ENCODE measurements at regions not wholly inside any gene's neighbourhood (a gene's known extent, or its start where the extent isn't known, plus 50 kb on each side); places are given as distances from the start of the nearest gene placed in this dataset.
"Not testable (repeated sequence)": the region's sequence is repeated elsewhere in the genome, so short reads cannot be mapped to it uniquely, and the experiment has no call there.

GRCh38 chr6:133085471-133085870 lies 155.7 kb upstream of the EYA4 start:
- H3K27me3 Mint-ChIP-seq = no peaks in the 10 kb centered on the region
- no peaks in the 10 kb centered on the region for H3K36me3 Mint-ChIP-seq
- H3K9me3 Mint-ChIP-seq = no peaks in the 10 kb centered on the region
- no peak overlapping the region for H3K27ac Mint-ChIP-seq
- no peaks in the 10 kb centered on the region for H3K4me1 Mint-ChIP-seq
- H3K4me3 Mint-ChIP-seq = no peak overlapping the region
- ATAC-seq = no peak

GRCh38 chr6:133085896-133086295 lies 155.3 kb upstream of the EYA4 start:
- Mint-ChIP-seq H3K27me3 (no peaks in the 10 kb centered on the region), H3K9me3 (no peaks in the 10 kb centered on the region), H3K4me3 (no peak overlapping the region), H3K36me3 (no peaks in the 10 kb centered on the region), H3K27ac (no peak overlapping the region), H3K4me1 (no peaks in the 10 kb centered on the region)
- no peak for ATAC-seq

- H3K9me3 Mint-ChIP-seq = no peaks in the 10 kb centered on the region
- no peak overlapping the region for H3K27ac Mint-ChIP-seq
- H3K36me3 Mint-ChIP-seq = no peaks in the 10 kb centered on the region
- no peaks in the 10 kb centered on the region for H3K4me1 Mint-ChIP-seq
- H3K4me3 Mint-ChIP-seq = no peak overlapping the region
- no peaks in the 10 kb centered on the region for H3K27me3 Mint-ChIP-seq
- ATAC-seq = no peak
Measured at GRCh38 chr6:133088931-133089695, 152.0 kb upstream of the EYA4 start.

GRCh38 chr6:133092199-133092598 lies 149.0 kb upstream of the EYA4 start:
- no peak for ATAC-seq
- no peaks in the 10 kb centered on the region for H3K4me1 Mint-ChIP-seq
- H3K9me3 Mint-ChIP-seq = no peaks in the 10 kb centered on the region

GRCh38 chr6:133092771-133093170 lies 148.4 kb upstream of the EYA4 start:
- Mint-ChIP-seq H3K27me3 (no peaks in the 10 kb centered on the region), H3K4me1 (no peaks in the 10 kb centered on the region), H3K9me3 (no peaks in the 10 kb centered on the region), H3K4me3 (no peak overlapping the region), H3K36me3 (no peaks in the 10 kb centered on the region), H3K27ac (no peak overlapping the region)
- no peak for ATAC-seq

More at GRCh38 chr6:133092199-133092598, 149.0 kb upstream of the EYA4 start:
- no peaks in the 10 kb centered on the region for H3K27me3 Mint-ChIP-seq
- H3K27ac Mint-ChIP-seq = no peak overlapping the region
- no peak overlapping the region for H3K4me3 Mint-ChIP-seq
- H3K36me3 Mint-ChIP-seq = no peaks in the 10 kb centered on the region

- not testable (repeated sequence) for ATAC-seq, H3K9me3 Mint-ChIP-seq, H3K36me3 Mint-ChIP-seq
Measured at GRCh38 chr6:133093211-133093610, 147.9 kb upstream of the EYA4 start.

GRCh38 chr6:133093956-133094355 lies 147.2 kb upstream of the EYA4 start:
- no peak overlapping the region for H3K27ac Mint-ChIP-seq
- no peaks in the 10 kb centered on the region for H3K4me1 Mint-ChIP-seq
- no peaks in the 10 kb centered on the region for H3K9me3 Mint-ChIP-seq
- H3K4me3 Mint-ChIP-seq = no peak overlapping the region
- ATAC-seq = no peak
- no peaks in the 10 kb centered on the region for H3K36me3 Mint-ChIP-seq
- no peaks in the 10 kb centered on the region for H3K27me3 Mint-ChIP-seq

More at GRCh38 chr6:133093211-133093610, 147.9 kb upstream of the EYA4 start:
- H3K4me1 Mint-ChIP-seq, H3K27me3 Mint-ChIP-seq, H3K27ac Mint-ChIP-seq, H3K4me3 Mint-ChIP-seq: not testable (repeated sequence)

GRCh38 chr6:133097208-133097607 lies 143.9 kb upstream of the EYA4 start:
- Mint-ChIP-seq H3K4me1 (no peaks in the 10 kb centered on the region), H3K27ac (no peak overlapping the region), H3K9me3 (no peaks in the 10 kb centered on the region), H3K4me3 (no peak overlapping the region), H3K36me3 (no peaks in the 10 kb centered on the region), H3K27me3 (no peaks in the 10 kb centered on the region)
- ATAC-seq = no peak

GRCh38 chr6:133099573-133099972 lies 141.6 kb upstream of the EYA4 start:
- Mint-ChIP-seq H3K4me1 (no peaks in the 10 kb centered on the region), H3K27ac (no peak overlapping the region), H3K36me3 (no peaks in the 10 kb centered on the region), H3K9me3 (no peaks in the 10 kb centered on the region), H3K4me3 (no peak overlapping the region), H3K27me3 (no peaks in the 10 kb centered on the region)
- ATAC-seq = no peak

- ATAC-seq = no peak
- Mint-ChIP-seq H3K27me3 (no peaks in the 10 kb centered on the region), H3K4me3 (no peak overlapping the region), H3K36me3 (no peaks in the 10 kb centered on the region), H3K4me1 (no peaks in the 10 kb centered on the region), H3K9me3 (no peaks in the 10 kb centered on the region), H3K27ac (no peak overlapping the region)
Measured at GRCh38 chr6:133100865-133101264, 140.3 kb upstream of the EYA4 start.

GRCh38 chr6:133101790-133102189 lies 139.4 kb upstream of the EYA4 start:
- Mint-ChIP-seq H3K36me3 (no peaks in the 10 kb centered on the region), H3K27me3 (no peaks in the 10 kb centered on the region), H3K27ac (no peak overlapping the region), H3K4me1 (no peaks in the 10 kb centered on the region), H3K4me3 (no peak overlapping the region), H3K9me3 (no peaks in the 10 kb centered on the region)
- ATAC-seq = no peak

GRCh38 chr6:133106934-133107333 lies 134.2 kb upstream of the EYA4 start:
- no peaks in the 10 kb centered on the region for H3K4me1 Mint-ChIP-seq
- no peaks in the 10 kb centered on the region for H3K27me3 Mint-ChIP-seq
- no peak for ATAC-seq
- H3K9me3 Mint-ChIP-seq = no peaks in the 10 kb centered on the region
- H3K4me3 Mint-ChIP-seq = no peak overlapping the region
- H3K36me3 Mint-ChIP-seq = no peaks in the 10 kb centered on the region
- H3K27ac Mint-ChIP-seq = no peak overlapping the region

GRCh38 chr6:133108419-133108818 lies 132.7 kb upstream of the EYA4 start:
- ATAC-seq = no peak
- Mint-ChIP-seq H3K4me1 (no peaks in the 10 kb centered on the region), H3K9me3 (no peaks in the 10 kb centered on the region), H3K27ac (no peak overlapping the region), H3K27me3 (no peaks in the 10 kb centered on the region), H3K36me3 (no peaks in the 10 kb centered on the region), H3K4me3 (no peak overlapping the region)

- H3K4me3 Mint-ChIP-seq = no peak overlapping the region
Measured at GRCh38 chr6:133114973-133115372, 126.2 kb upstream of the EYA4 start.

GRCh38 chr6:133115946-133116345 lies 125.2 kb upstream of the EYA4 start:
- no peaks in the 10 kb centered on the region for H3K27me3 Mint-ChIP-seq
- H3K4me1 Mint-ChIP-seq = no peaks in the 10 kb centered on the region
- peaks cover 6% of the 10 kb centered on the region for H3K9me3 Mint-ChIP-seq
- no peak for ATAC-seq
- H3K4me3 Mint-ChIP-seq = no peak overlapping the region
- H3K36me3 Mint-ChIP-seq = no peaks in the 10 kb centered on the region
- H3K27ac Mint-ChIP-seq = no peak overlapping the region

More at GRCh38 chr6:133114973-133115372, 126.2 kb upstream of the EYA4 start:
- no peaks in the 10 kb centered on the region for H3K9me3 Mint-ChIP-seq
- ATAC-seq = no peak
- no peaks in the 10 kb centered on the region for H3K4me1 Mint-ChIP-seq
- no peaks in the 10 kb centered on the region for H3K36me3 Mint-ChIP-seq
- no peaks in the 10 kb centered on the region for H3K27me3 Mint-ChIP-seq
- H3K27ac Mint-ChIP-seq = no peak overlapping the region

GRCh38 chr6:133128191-133128590 lies 113.0 kb upstream of the EYA4 start:
- Mint-ChIP-seq H3K27me3 (no peaks in the 10 kb centered on the region), H3K9me3 (no peaks in the 10 kb centered on the region), H3K36me3 (no peaks in the 10 kb centered on the region), H3K27ac (no peak overlapping the region), H3K4me3 (no peak overlapping the region), H3K4me1 (no peaks in the 10 kb centered on the region)
- no peak for ATAC-seq

Measured in stimulated activated memory B cell treated with anti-CD40 and anti-IgM and Interleukin-4, amounts not matched to agents 10 μg/mL and 1 μg/mL and 100 μg/mL, for 72 hours (primary cell).